ENCODE measurements at regions not wholly inside any gene's neighbourhood (a gene's known extent, or its start where the extent isn't known, plus 50 kb on each side); places are given as distances from the start of the nearest gene placed in this dataset.

GRCh38 chr17:57197466-57198071 is 58.8 kb upstream of the MSI2 start:
- ATAC-seq (ENCODE audit: insufficient read depth, low FRiP score) (no peak), DNase-seq (no peak)
- no peaks in the 10 kb centered on the region for H3K36me3 ChIP-seq (ENCODE audit: control insufficient read depth in 4 of 4, insufficient read depth in 4 of 4, low read length in 4 of 4)
- H3K27ac ChIP-seq (ENCODE audit: low read depth in 1 of 2, low read length in 1 of 2): no peak overlapping the region
- H3K9me3 ChIP-seq (ENCODE audit: control insufficient read depth in 4 of 4, insufficient read depth in 3 of 4, low read length in 3 of 4): peaks cover 0 to 6% (median 0%) of the 10 kb centered on the region in 4 donors
- TF ChIP-seq CTCF (IDR thresholded peaks at IDR 0.05; ENCODE audit: control extremely low read depth, extremely low read depth): no peak
- H3K4me1 ChIP-seq (ENCODE audit: control insufficient read depth in 5 of 5, insufficient read depth in 5 of 5, low read length in 5 of 5): no peaks in the 10 kb centered on the region
- H3K9ac ChIP-seq (ENCODE audit: insufficient read depth in 1 of 2, low read length in 2 of 2): no peak overlapping the region
- H3K4me3 ChIP-seq: no peak overlapping the region
- no peaks in the 10 kb centered on the region for H3K27me3 ChIP-seq (ENCODE audit: control insufficient read depth in 3 of 3, insufficient read depth in 3 of 3, low read length in 2 of 3)
- 89 to 91% methylated on average over 5 of the region's 5 CpGs for WGBS, 2 donors

GRCh38 chr17:57201481-57201880 is 54.8 kb upstream of the MSI2 start:
- ATAC-seq (ENCODE audit: insufficient read depth, low FRiP score) (no peak), DNase-seq (no peak)
- Histone ChIP-seq H3K27ac (ENCODE audit: low read depth in 1 of 2, low read length in 1 of 2) (no peak overlapping the region), H3K36me3 (ENCODE audit: control insufficient read depth in 4 of 4, insufficient read depth in 4 of 4, low read length in 4 of 4) (no peaks in the 10 kb centered on the region), H3K27me3 (ENCODE audit: control insufficient read depth in 3 of 3, insufficient read depth in 3 of 3, low read length in 2 of 3) (no peaks in the 10 kb centered on the region), H3K4me1 (ENCODE audit: control insufficient read depth in 5 of 5, insufficient read depth in 5 of 5, low read length in 5 of 5) (no peaks in the 10 kb centered on the region), H3K9ac (ENCODE audit: insufficient read depth in 1 of 2, low read length in 2 of 2) (no peak overlapping the region), H3K4me3 (no peak overlapping the region), H3K9me3 (ENCODE audit: control insufficient read depth in 4 of 4, insufficient read depth in 3 of 4, low read length in 3 of 4) (peaks cover 0 to 2% (median 0%) of the 10 kb centered on the region in 4 donors)
- WGBS, 2 donors: 95 to 99% methylated on average over 4 of the region's 4 CpGs
- TF ChIP-seq CTCF (IDR thresholded peaks at IDR 0.05; ENCODE audit: control extremely low read depth, extremely low read depth): no peak

GRCh38 chr17:57203040-57203439 is 53.3 kb upstream of the MSI2 start:
- no peak for ATAC-seq (ENCODE audit: insufficient read depth, low FRiP score)
- H3K36me3 ChIP-seq (ENCODE audit: control insufficient read depth in 4 of 4, insufficient read depth in 4 of 4, low read length in 4 of 4): no peaks in the 10 kb centered on the region
- 79 to 82% methylated on average over 3 of the region's 3 CpGs for whole genome bisulfite sequencing, 2 donors

More at GRCh38 chr17:57203040-57203439, 53.3 kb upstream of the MSI2 start:
- peaks cover 0 to 5% (median 1%) of the 10 kb centered on the region in 4 donors for H3K9me3 ChIP-seq (ENCODE audit: control insufficient read depth in 4 of 4, insufficient read depth in 3 of 4, low read length in 3 of 4)
- no peak overlapping the region for H3K4me3 ChIP-seq
- H3K27ac ChIP-seq (ENCODE audit: low read depth in 1 of 2, low read length in 1 of 2): no peak overlapping the region
- H3K4me1 ChIP-seq (ENCODE audit: control insufficient read depth in 5 of 5, insufficient read depth in 5 of 5, low read length in 5 of 5): no peaks in the 10 kb centered on the region
- no peak for DNase-seq
- H3K9ac ChIP-seq (ENCODE audit: insufficient read depth in 1 of 2, low read length in 2 of 2): no peak overlapping the region
- no peak for TF ChIP-seq CTCF (IDR thresholded peaks at IDR 0.05; ENCODE audit: control extremely low read depth, extremely low read depth)
- H3K27me3 ChIP-seq (ENCODE audit: control insufficient read depth in 3 of 3, insufficient read depth in 3 of 3, low read length in 2 of 3): no peaks in the 10 kb centered on the region
